WTC11 (cell line): ENCODE measurements at regions not wholly inside any gene's neighbourhood (a gene's known extent, or its start where the extent isn't known, plus 50 kb on each side); places are given as distances from the start of the nearest gene placed in this dataset.

Experiments used
- ATF1 ChIP-seq: sonication (generic); formaldehyde crosslinking; IDR thresholded peaks from 2 replicates; pipeline ENCODE4 v1.8.1; 2023; ENCODE audit warnings: mild to moderate bottlenecking, moderate library complexity, missing genetic modification reagents
- CREM ChIP-seq: sonication (generic); formaldehyde crosslinking; IDR thresholded peaks from 2 replicates; pipeline ENCODE4 v1.8.1; 2022; ENCODE audit warnings: mild to moderate bottlenecking, missing genetic modification reagents, moderate library complexity
- ESRRA ChIP-seq: sonication (generic); formaldehyde crosslinking; IDR thresholded peaks from 2 replicates; pipeline ENCODE4 v1.8.1; 2022; ENCODE audit warnings: mild to moderate bottlenecking, missing genetic modification reagents, borderline replicate concordance
- ETV6 ChIP-seq: sonication (generic); formaldehyde crosslinking; IDR thresholded peaks from 2 replicates; pipeline ENCODE4 v1.8.1; 2022; ENCODE audit warnings: mild to moderate bottlenecking, missing genetic modification reagents
- HMGA2 ChIP-seq: fragments of 250-450 bp; sonication (Bioruptor Pico); IDR thresholded peaks from 2 replicates; pipeline ENCODE4 v1.4.0; 2021; ENCODE audit warnings: mild to moderate bottlenecking, moderate library complexity
- RELA ChIP-seq: sonication (generic); formaldehyde crosslinking; IDR thresholded peaks from 2 replicates; pipeline ENCODE4 v1.8.1; 2022; ENCODE audit warnings: missing genetic modification reagents, mild to moderate bottlenecking, borderline replicate concordance
- SP1 ChIP-seq: sonication (generic); formaldehyde crosslinking; conservative IDR thresholded peaks from 2 replicates; pipeline ENCODE4 v1.8.1; 2022; ENCODE audit warnings: missing genetic modification reagents
- ZNF138 ChIP-seq: sonication (generic); formaldehyde crosslinking; conservative IDR thresholded peaks from 2 replicates; pipeline ENCODE4 v1.8.1; 2022; ENCODE audit warnings: mild to moderate bottlenecking, moderate library complexity, missing genetic modification reagents
- ZNF317 ChIP-seq: sonication (generic); formaldehyde crosslinking; IDR thresholded peaks from 2 replicates; pipeline ENCODE4 v1.8.1; 2023; ENCODE audit warnings: low read depth, mild to moderate bottlenecking, moderate library complexity, missing genetic modification reagents, borderline replicate concordance
- TF ChIP-seq, protein P1 (sequence below): fragments of 200-600 bp; IDR thresholded peaks from 2 replicates; pipeline ENCODE4 v1.8.0; 2022; ENCODE audit warnings: antibody characterized with exemption
- TF ChIP-seq, protein P2 (sequence below): sonication (generic); formaldehyde crosslinking; conservative IDR thresholded peaks from 2 replicates; pipeline ENCODE4 v1.8.1; 2022; ENCODE audit warnings: mild to moderate bottlenecking, missing genetic modification reagents
- TF ChIP-seq, protein P3 (sequence below): sonication (generic); formaldehyde crosslinking; IDR thresholded peaks from 2 replicates; pipeline ENCODE4 v1.8.1; 2023; ENCODE audit warnings: mild to moderate bottlenecking, missing genetic modification reagents, moderate library complexity
- TF ChIP-seq, protein P4 (sequence below): sonication (generic); formaldehyde crosslinking; IDR thresholded peaks from 2 replicates; pipeline ENCODE4 v1.8.1; 2023; ENCODE audit warnings: mild to moderate bottlenecking, missing genetic modification reagents, borderline replicate concordance
- TF ChIP-seq, protein P5 (sequence below): fragments of 250-450 bp; sonication (Bioruptor Pico); IDR thresholded peaks from 2 replicates; pipeline ENCODE4 v1.9.0; 2021; ENCODE audit warnings: mild to moderate bottlenecking

DNA sequence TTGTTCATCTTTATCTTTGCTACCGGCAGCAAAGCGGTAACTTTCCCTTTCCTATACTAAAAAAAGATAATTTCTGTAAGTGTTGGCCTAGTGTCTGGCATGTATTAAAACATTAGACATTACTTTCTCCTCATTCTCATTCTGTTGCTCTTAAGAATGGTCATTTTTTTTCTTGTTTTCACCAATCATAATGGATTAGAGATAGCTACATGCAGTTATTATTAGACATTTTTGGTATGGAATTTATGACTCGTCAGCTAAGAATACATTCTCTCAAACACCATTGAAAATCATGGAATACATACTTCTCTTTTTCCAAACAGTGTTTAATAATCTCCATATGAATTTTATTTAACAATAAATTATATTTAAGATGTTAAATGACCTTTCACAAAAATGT lies 1154.6 kb downstream of the BRINP3 start:
- TF ChIP-seq, protein P1, sequence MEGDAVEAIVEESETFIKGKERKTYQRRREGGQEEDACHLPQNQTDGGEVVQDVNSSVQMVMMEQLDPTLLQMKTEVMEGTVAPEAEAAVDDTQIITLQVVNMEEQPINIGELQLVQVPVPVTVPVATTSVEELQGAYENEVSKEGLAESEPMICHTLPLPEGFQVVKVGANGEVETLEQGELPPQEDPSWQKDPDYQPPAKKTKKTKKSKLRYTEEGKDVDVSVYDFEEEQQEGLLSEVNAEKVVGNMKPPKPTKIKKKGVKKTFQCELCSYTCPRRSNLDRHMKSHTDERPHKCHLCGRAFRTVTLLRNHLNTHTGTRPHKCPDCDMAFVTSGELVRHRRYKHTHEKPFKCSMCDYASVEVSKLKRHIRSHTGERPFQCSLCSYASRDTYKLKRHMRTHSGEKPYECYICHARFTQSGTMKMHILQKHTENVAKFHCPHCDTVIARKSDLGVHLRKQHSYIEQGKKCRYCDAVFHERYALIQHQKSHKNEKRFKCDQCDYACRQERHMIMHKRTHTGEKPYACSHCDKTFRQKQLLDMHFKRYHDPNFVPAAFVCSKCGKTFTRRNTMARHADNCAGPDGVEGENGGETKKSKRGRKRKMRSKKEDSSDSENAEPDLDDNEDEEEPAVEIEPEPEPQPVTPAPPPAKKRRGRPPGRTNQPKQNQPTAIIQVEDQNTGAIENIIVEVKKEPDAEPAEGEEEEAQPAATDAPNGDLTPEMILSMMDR, result no peak
- TF ChIP-seq ETV6, result no peak
- TF ChIP-seq, protein P2, sequence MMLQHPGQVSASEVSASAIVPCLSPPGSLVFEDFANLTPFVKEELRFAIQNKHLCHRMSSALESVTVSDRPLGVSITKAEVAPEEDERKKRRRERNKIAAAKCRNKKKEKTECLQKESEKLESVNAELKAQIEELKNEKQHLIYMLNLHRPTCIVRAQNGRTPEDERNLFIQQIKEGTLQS, result no peak
- TF ChIP-seq ZNF317 (CRISPR knock-in tag), result no peak
- TF ChIP-seq, protein P3, sequence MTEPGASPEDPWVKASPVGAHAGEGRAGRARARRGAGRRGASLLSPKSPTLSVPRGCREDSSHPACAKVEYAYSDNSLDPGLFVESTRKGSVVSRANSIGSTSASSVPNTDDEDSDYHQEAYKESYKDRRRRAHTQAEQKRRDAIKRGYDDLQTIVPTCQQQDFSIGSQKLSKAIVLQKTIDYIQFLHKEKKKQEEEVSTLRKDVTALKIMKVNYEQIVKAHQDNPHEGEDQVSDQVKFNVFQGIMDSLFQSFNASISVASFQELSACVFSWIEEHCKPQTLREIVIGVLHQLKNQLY (CRISPR knock-in tag), result no peak
- no peak for TF ChIP-seq ZNF138
- no peak for TF ChIP-seq RELA (CRISPR knock-in tag)
- TF ChIP-seq, protein P4, sequence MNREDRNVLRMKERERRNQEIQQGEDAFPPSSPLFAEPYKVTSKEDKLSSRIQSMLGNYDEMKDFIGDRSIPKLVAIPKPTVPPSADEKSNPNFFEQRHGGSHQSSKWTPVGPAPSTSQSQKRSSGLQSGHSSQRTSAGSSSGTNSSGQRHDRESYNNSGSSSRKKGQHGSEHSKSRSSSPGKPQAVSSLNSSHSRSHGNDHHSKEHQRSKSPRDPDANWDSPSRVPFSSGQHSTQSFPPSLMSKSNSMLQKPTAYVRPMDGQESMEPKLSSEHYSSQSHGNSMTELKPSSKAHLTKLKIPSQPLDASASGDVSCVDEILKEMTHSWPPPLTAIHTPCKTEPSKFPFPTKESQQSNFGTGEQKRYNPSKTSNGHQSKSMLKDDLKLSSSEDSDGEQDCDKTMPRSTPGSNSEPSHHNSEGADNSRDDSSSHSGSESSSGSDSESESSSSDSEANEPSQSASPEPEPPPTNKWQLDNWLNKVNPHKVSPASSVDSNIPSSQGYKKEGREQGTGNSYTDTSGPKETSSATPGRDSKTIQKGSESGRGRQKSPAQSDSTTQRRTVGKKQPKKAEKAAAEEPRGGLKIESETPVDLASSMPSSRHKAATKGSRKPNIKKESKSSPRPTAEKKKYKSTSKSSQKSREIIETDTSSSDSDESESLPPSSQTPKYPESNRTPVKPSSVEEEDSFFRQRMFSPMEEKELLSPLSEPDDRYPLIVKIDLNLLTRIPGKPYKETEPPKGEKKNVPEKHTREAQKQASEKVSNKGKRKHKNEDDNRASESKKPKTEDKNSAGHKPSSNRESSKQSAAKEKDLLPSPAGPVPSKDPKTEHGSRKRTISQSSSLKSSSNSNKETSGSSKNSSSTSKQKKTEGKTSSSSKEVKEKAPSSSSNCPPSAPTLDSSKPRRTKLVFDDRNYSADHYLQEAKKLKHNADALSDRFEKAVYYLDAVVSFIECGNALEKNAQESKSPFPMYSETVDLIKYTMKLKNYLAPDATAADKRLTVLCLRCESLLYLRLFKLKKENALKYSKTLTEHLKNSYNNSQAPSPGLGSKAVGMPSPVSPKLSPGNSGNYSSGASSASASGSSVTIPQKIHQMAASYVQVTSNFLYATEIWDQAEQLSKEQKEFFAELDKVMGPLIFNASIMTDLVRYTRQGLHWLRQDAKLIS (CRISPR knock-in tag), result no peak
- TF ChIP-seq HMGA2 (CRISPR knock-in tag), result no peak; the same call in 1 of the 2 replicates
- no peak for TF ChIP-seq SP1
- TF ChIP-seq, protein P5, sequence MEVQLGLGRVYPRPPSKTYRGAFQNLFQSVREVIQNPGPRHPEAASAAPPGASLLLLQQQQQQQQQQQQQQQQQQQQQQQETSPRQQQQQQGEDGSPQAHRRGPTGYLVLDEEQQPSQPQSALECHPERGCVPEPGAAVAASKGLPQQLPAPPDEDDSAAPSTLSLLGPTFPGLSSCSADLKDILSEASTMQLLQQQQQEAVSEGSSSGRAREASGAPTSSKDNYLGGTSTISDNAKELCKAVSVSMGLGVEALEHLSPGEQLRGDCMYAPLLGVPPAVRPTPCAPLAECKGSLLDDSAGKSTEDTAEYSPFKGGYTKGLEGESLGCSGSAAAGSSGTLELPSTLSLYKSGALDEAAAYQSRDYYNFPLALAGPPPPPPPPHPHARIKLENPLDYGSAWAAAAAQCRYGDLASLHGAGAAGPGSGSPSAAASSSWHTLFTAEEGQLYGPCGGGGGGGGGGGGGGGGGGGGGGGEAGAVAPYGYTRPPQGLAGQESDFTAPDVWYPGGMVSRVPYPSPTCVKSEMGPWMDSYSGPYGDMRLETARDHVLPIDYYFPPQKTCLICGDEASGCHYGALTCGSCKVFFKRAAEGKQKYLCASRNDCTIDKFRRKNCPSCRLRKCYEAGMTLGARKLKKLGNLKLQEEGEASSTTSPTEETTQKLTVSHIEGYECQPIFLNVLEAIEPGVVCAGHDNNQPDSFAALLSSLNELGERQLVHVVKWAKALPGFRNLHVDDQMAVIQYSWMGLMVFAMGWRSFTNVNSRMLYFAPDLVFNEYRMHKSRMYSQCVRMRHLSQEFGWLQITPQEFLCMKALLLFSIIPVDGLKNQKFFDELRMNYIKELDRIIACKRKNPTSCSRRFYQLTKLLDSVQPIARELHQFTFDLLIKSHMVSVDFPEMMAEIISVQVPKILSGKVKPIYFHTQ (CRISPR knock-in tag), result no peak
- TF ChIP-seq ATF1 (CRISPR knock-in tag), result no peak
- no peak for TF ChIP-seq ESRRA (CRISPR knock-in tag)
- no peak for TF ChIP-seq CREM (CRISPR knock-in tag)
